Stimulated activated CD4-positive, alpha-beta T cell treated with anti-CD3 and anti-CD28 coated beads, Interleukin-1b, Interleukin-23, amount 100 ng/mL, for 48 hours (primary cell): ENCODE measurements at regions not wholly inside any gene's neighbourhood (a gene's known extent, or its start where the extent isn't known, plus 50 kb on each side); places are given as distances from the start of the nearest gene placed in this dataset.
"Not testable (repeated sequence)": the region's sequence is repeated elsewhere in the genome, so short reads cannot be mapped to it uniquely, and the experiment has no call there.

Experiments used
- DNase-seq: peaks from one replicate; pipeline ENCODE4 v3.0.0-alpha.2; 2020

- not testable (repeated sequence) for DNase-seq
Measured at GRCh38 chr5:148744380-148744779, 82.0 kb upstream of the ADRB2 start.

GRCh38 chr5:148746826-148747535 is 79.4 kb upstream of the ADRB2 start:
- no peak for DNase-seq

DNA sequence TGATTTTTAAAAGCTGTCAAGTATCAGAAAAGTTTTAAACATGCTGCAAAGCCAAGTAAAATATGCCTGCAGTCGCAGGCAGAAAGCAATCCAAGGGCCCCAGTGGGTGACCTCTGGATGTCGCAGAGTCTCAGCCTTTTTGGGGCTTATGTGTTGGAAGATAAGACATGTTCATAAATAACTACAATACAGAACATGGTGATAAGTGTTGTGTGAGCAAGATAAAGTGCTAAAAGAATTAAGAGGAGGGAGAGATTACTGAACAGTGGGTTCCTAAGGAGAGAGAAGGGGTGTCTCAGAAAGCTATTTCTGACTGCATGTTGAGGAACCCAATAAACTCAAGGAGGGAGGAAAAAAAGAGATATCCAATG is 78.9 kb upstream of the ADRB2 start:
- no peak for DNase-seq

- no peak for DNase-seq
Measured at GRCh38 chr5:148748702-148749392, 77.6 kb upstream of the ADRB2 start.

DNA sequence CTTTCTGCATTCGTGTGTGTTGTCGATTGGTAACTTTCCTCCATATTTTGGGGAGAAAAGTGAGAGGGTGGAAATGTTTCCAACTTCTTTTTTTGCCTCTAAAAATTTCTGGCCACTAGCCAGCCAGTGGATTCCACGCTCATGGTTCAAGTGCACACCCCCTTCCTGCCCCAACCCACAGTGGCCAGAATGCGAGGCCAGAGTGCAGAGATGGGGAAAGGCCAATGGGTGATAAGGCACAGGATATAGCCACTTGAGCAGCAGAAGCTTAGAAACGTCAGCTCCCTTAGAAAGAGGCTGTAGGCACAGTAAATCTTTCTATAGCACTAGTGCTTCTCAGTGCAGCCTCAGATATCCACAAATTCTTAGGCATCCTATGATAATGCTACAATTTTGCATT is 75.8 kb upstream of the ADRB2 start:
- no peak for DNase-seq

GRCh38 chr5:148751025-148751424 is 75.4 kb upstream of the ADRB2 start:
- DNase-seq = no peak

GRCh38 chr5:148752375-148752774 is 74.0 kb upstream of the ADRB2 start:
- DNase-seq = not testable (repeated sequence)

DNA sequence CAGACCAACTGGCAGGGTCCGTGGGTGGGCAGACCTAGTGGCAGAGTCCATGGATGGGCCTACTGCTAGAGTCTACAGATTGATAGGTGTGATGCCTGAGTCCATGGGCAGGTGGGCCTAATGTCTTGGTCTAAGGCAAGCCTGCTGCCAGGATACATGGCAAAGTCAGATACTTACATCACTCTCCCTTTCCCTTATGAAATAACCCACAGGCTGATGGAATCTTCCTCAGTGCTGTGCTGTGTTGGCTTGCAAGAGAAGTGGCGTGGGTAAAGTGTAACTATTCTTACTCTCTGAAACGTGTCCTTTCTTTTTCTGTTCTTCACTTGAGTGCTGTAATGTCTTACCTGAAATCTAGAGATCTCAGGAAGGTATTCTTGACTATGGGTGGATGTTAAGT is 67.3 kb upstream of the ADRB2 start:
- DNase-seq = no peak

- DNase-seq = no peak
Measured at GRCh38 chr5:148760945-148761638, 65.3 kb upstream of the ADRB2 start.

- DNase-seq = no peak
Measured at GRCh38 chr5:148763996-148764395, 62.4 kb upstream of the ADRB2 start.

GRCh38 chr5:148765061-148765460 is 61.4 kb upstream of the ADRB2 start:
- DNase-seq = no peak

GRCh38 chr5:148768806-148769415 is 57.5 kb upstream of the ADRB2 start:
- DNase-seq = no peak

DNA sequence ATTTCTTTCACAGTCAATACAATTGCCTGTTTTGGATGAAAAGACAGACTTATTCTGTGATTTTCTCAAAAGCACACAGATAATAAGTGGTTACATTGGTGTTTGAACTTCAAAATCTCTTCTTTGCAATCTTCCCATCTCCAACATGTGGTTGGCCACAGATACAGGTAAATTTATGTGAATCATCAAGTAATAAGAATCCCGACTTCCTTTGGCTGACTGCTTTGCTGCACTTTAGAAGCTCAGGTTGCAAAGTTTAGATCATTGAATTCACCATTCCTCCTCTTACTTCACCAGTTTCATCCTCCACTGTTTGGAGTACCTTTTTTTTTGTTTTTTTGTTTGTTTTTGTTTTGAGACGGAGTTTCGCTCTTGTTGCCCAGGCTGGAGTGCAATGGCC is 56.5 kb upstream of the ADRB2 start:
- no peak for DNase-seq

DNA sequence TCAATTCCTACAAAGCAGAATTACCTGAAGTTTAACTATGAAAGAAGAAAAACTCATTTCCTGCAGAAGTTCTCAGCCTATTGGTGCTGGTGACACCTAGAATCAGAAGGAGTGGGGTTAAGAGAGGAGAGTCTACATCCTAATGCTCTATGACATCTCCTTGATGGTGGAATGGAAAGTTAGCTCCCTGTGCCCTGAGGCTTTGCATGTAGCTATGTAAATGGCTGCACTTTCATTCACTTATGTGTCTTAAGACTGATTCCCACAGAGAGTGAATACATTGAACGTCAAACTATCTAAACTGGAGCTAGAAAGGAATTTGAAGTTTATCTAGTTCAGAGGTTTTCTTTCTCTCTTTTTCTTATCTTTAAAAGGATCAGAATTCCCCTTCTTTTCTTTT is 52.1 kb upstream of the ADRB2 start:
- no peak for DNase-seq

DNA sequence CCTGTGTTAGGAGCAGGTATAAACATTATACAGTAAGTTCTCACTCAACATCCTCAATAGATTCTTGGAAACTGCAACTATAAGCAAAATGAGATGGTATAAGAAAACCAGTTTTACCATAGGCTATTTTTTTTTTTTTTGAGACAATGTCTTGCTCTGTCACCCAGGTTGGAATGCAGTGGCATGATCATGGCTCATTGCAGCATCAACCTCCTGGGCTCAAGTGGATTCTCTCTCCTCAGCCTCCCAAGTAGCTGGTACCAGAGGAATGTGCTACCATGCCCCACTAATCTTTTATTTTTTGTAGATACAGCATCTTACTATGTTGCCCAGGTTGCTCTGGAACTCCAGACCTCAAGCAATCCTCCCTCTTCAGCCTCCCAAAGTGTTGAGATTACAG is 50.1 kb upstream of the ADRB2 start:
- DNase-seq = no peak
